T-helper 1 cell (primary cell): ENCODE measurements at regions not wholly inside any gene's neighbourhood (a gene's known extent, or its start where the extent isn't known, plus 50 kb on each side); places are given as distances from the start of the nearest gene placed in this dataset.

Source experiments
- DNase-seq, 5 donors: peaks; one replicate each; pipeline ENCODE4 v3.0.0-alpha.2; 2012 to 2020

GRCh38 chr15:47950447-47950846 is 170.3 kb upstream of the SLC24A5 start:
- no peak for DNase-seq

GRCh38 chr15:47951781-47952180 is 169.0 kb upstream of the SLC24A5 start:
- no peak for DNase-seq

- no peak for DNase-seq
Observed at GRCh38 chr15:47954196-47954595, 166.6 kb upstream of the SLC24A5 start.

- DNase-seq = no peak
Observed at GRCh38 chr15:47955021-47955420, 165.8 kb upstream of the SLC24A5 start.

- peak in 1 of 5 donors; percentile 4 for DNase-seq
Observed at GRCh38 chr15:47959617-47960413, 161.0 kb upstream of the SLC24A5 start.

GRCh38 chr15:47961401-47962090 is 159.2 kb upstream of the SLC24A5 start:
- peak in 1 of 5 donors; percentile 88 for DNase-seq

- DNase-seq = no peak
Observed at GRCh38 chr15:47963265-47963664, 157.5 kb upstream of the SLC24A5 start.

GRCh38 chr15:47964229-47964628 is 156.6 kb upstream of the SLC24A5 start:
- no peak for DNase-seq

GRCh38 chr15:47965297-47965696 is 155.5 kb upstream of the SLC24A5 start:
- DNase-seq = no peak

- no peak for DNase-seq
Observed at GRCh38 chr15:47968593-47968992, 152.2 kb upstream of the SLC24A5 start.

GRCh38 chr15:47971637-47972036 is 149.2 kb upstream of the SLC24A5 start:
- DNase-seq = no peak

GRCh38 chr15:47972738-47973137 is 148.1 kb upstream of the SLC24A5 start:
- no peak for DNase-seq

- no peak for DNase-seq
Observed at GRCh38 chr15:47974724-47975123, 146.1 kb upstream of the SLC24A5 start.

- no peak for DNase-seq
Observed at GRCh38 chr15:47975427-47975826, 145.4 kb upstream of the SLC24A5 start.

GRCh38 chr15:47983533-47983932 is 137.3 kb upstream of the SLC24A5 start:
- no peak for DNase-seq

GRCh38 chr15:47985568-47985967 is 135.2 kb upstream of the SLC24A5 start:
- DNase-seq = no peak

- DNase-seq = no peak
Observed at GRCh38 chr15:47987461-47987860, 133.3 kb upstream of the SLC24A5 start.

GRCh38 chr15:47987908-47988532 is 132.8 kb upstream of the SLC24A5 start:
- DNase-seq = peak in 1 of 5 donors; percentile 54

GRCh38 chr15:47988564-47988963 is 132.2 kb upstream of the SLC24A5 start:
- no peak for DNase-seq

- no peak for DNase-seq
Observed at GRCh38 chr15:47990821-47991220, 130.0 kb upstream of the SLC24A5 start.

- DNase-seq = no peak
Observed at GRCh38 chr15:47991357-47991756, 129.4 kb upstream of the SLC24A5 start.

- no peak for DNase-seq
Observed at GRCh38 chr15:47993051-47993450, 127.7 kb upstream of the SLC24A5 start.

GRCh38 chr15:47997195-47998080 is 123.4 kb upstream of the SLC24A5 start:
- no peak for DNase-seq
